H9 (cell line): ENCODE measurements at regions not wholly inside any gene's neighbourhood (a gene's known extent, or its start where the extent isn't known, plus 50 kb on each side); places are given as distances from the start of the nearest gene placed in this dataset.
"Not testable (repeated sequence)": the region's sequence is repeated elsewhere in the genome, so short reads cannot be mapped to it uniquely, and the experiment has no call there.

Experiments
- DNase-seq: peaks from one replicate; pipeline ENCODE4 v3.0.0-alpha.2; 2017
- H2AFZ ChIP-seq: one replicate; pipeline ENCODE4 v1.6.1; 2013; ENCODE audit warnings: mild to moderate bottlenecking, low read length, control low read depth, moderate library complexity
- H2AK5ac ChIP-seq: 2 replicates; pipeline ENCODE4 v1.6.1; 2013; ENCODE audit warnings: low read length, control low read depth, mixed read lengths; ENCODE audit not compliant: insufficient read length
- H2BK120ac ChIP-seq: one replicate; pipeline ENCODE4 v1.6.1; 2013; ENCODE audit warnings: low read depth, mild to moderate bottlenecking, low read length, control low read depth, inconsistent platforms; ENCODE audit not compliant: poor library complexity, severe bottlenecking
- H2BK12ac ChIP-seq: 2 replicates; pipeline ENCODE4 v1.6.1; 2013; ENCODE audit warnings: low read length, control low read depth, mixed read lengths, low read depth; ENCODE audit not compliant: insufficient read length
- H2BK15ac ChIP-seq: 2 replicates; pipeline ENCODE4 v1.6.1; 2013; ENCODE audit warnings: low read depth, low read length, control low read depth
- H2BK20ac ChIP-seq: one replicate; pipeline ENCODE4 v1.6.1; 2013; ENCODE audit warnings: low read depth, mild to moderate bottlenecking, low read length, control low read depth, inconsistent platforms; ENCODE audit not compliant: poor library complexity, severe bottlenecking
- H2BK5ac ChIP-seq: 2 replicates; pipeline ENCODE4 v1.6.1; 2013; ENCODE audit warnings: low read length, control low read depth, mixed read lengths; ENCODE audit not compliant: insufficient read length
- H3K14ac ChIP-seq: 2 replicates; pipeline ENCODE4 v1.6.1; 2013; ENCODE audit warnings: low read length, control low read depth; ENCODE audit not compliant: insufficient read depth
- H3K18ac ChIP-seq: 2 replicates; pipeline ENCODE4 v1.6.1; 2013; ENCODE audit warnings: low read depth, mild to moderate bottlenecking, mixed read lengths, low read length, control low read depth; ENCODE audit not compliant: insufficient read length
- H3K23ac ChIP-seq: 2 replicates; pipeline ENCODE4 v1.6.1; 2013; ENCODE audit warnings: low read length, control low read depth, mixed read lengths, low read depth; ENCODE audit not compliant: insufficient read length
- H3K23me2 ChIP-seq: 2 replicates; pipeline ENCODE4 v1.6.1; 2013; ENCODE audit warnings: low read depth, mild to moderate bottlenecking, mixed read lengths, low read length, control low read depth; ENCODE audit not compliant: insufficient read length, poor library complexity, severe bottlenecking
- H3K27ac ChIP-seq: 2 replicates; pipeline ENCODE4 v1.5.1; 2013; ENCODE audit warnings: low read length, control low read depth, mixed read lengths, low read depth; ENCODE audit not compliant: insufficient read length
- H3K27me3 ChIP-seq: 2 replicates; pipeline ENCODE4 v1.6.1; 2013; ENCODE audit warnings: low read length, control low read depth, inconsistent platforms; ENCODE audit not compliant: insufficient read depth
- H3K4ac ChIP-seq: 2 replicates; pipeline ENCODE4 v1.6.1; 2013; ENCODE audit warnings: low read depth, mild to moderate bottlenecking, control low read depth, inconsistent platforms, low read length, moderate library complexity
- H3K4me1 ChIP-seq: 2 replicates; pipeline ENCODE4 v1.6.1; 2013; ENCODE audit warnings: low read length, control low read depth, inconsistent platforms; ENCODE audit not compliant: insufficient read depth
- H3K4me2 ChIP-seq: 2 replicates; pipeline ENCODE4 v1.6.1; 2013; ENCODE audit warnings: low read length, control low read depth, mixed read lengths; ENCODE audit not compliant: insufficient read length, insufficient read depth
- H3K56ac ChIP-seq: 2 replicates; pipeline ENCODE4 v1.6.1; 2013; ENCODE audit warnings: low read depth, mild to moderate bottlenecking, mixed read lengths, low read length, control low read depth; ENCODE audit not compliant: insufficient read length
- H3K79me1 ChIP-seq: 2 replicates; pipeline ENCODE4 v1.6.1; 2013; ENCODE audit warnings: low read depth, mild to moderate bottlenecking, moderate library complexity, low read length, control low read depth, inconsistent platforms; ENCODE audit not compliant: insufficient read depth, poor library complexity, severe bottlenecking
- H3K79me2 ChIP-seq: 2 replicates; pipeline ENCODE4 v1.6.1; 2013; ENCODE audit warnings: low read length, control low read depth, inconsistent platforms; ENCODE audit not compliant: insufficient read depth
- H3K9ac ChIP-seq: 2 replicates; pipeline ENCODE4 v1.6.1; 2013; ENCODE audit warnings: low read length, control low read depth, mixed read lengths; ENCODE audit not compliant: insufficient read length; ENCODE audit errors: extremely low read depth
- H3K9me3 ChIP-seq: one replicate; pipeline ENCODE4 v1.6.1; 2013; ENCODE audit warnings: low read depth, low read length, inconsistent platforms; ENCODE audit not compliant: control insufficient read depth
- H3T11ph ChIP-seq: one replicate; pipeline ENCODE4 v1.6.1; 2013; ENCODE audit warnings: mild to moderate bottlenecking, low read length, control low read depth, inconsistent platforms
- H4K20me1 ChIP-seq: one replicate; pipeline ENCODE4 v1.6.1; 2013; ENCODE audit not compliant: control insufficient read depth, insufficient read length, insufficient read depth
- H4K5ac ChIP-seq: 2 replicates; pipeline ENCODE4 v1.6.1; 2013; ENCODE audit warnings: low read depth, mild to moderate bottlenecking, mixed read lengths, low read length, control low read depth; ENCODE audit not compliant: insufficient read length
- H4K8ac ChIP-seq: replicated peaks from 2 replicates; pipeline ENCODE4 v1.6.1; 2013; ENCODE audit warnings: low read length, control low read depth, mixed read lengths, low read depth; ENCODE audit not compliant: insufficient read length
- H4K91ac ChIP-seq: 2 replicates; pipeline ENCODE4 v1.6.1; 2013; ENCODE audit warnings: low read depth, mild to moderate bottlenecking, moderate library complexity, mixed read lengths, low read length, control low read depth; ENCODE audit not compliant: insufficient read length
- H3K27ac Mint-ChIP-seq, 3 experiments: 2 replicates in 2 of 3; 3 replicates in 1 of 3; pipeline ENCODE4 v1.8.0; 2020 to 2021; ENCODE audit warnings: mixed read lengths in 3 of 3, mild to moderate bottlenecking in 1 of 3, moderate library complexity in 1 of 3
- H3K27me3 Mint-ChIP-seq: 2 replicates; pipeline ENCODE4 v1.8.0; 2021; ENCODE audit warnings: low read depth, mild to moderate bottlenecking, moderate library complexity, mixed read lengths
- H3K36me3 Mint-ChIP-seq, 3 experiments: 2 replicates in 2 of 3; 3 replicates in 1 of 3; pipeline ENCODE4 v1.8.0; 2020 to 2021; ENCODE audit warnings: low read depth in 3 of 3, mixed read lengths in 3 of 3; ENCODE audit not compliant: insufficient read depth in 1 of 3
- H3K4me1 Mint-ChIP-seq, 2 experiments: 2 replicates each; pipeline ENCODE4 v1.8.0; 2020; ENCODE audit warnings: mixed read lengths in 2 of 2
- H3K4me3 Mint-ChIP-seq, 2 experiments: 2 replicates in 1 of 2; 3 replicates in 1 of 2; pipeline ENCODE4 v1.8.0; 2020 to 2021; ENCODE audit warnings: mild to moderate bottlenecking in 2 of 2, mixed read lengths in 2 of 2, moderate library complexity in 1 of 2
- H3K9me3 Mint-ChIP-seq, 2 experiments: 2 replicates in 1 of 2; 3 replicates in 1 of 2; pipeline ENCODE4 v1.8.0; 2020; ENCODE audit warnings: mild to moderate bottlenecking in 2 of 2, mixed read lengths in 2 of 2, moderate library complexity in 1 of 2
- WGBS: extraction: QIAGEN DNeasy Blood & Tissue Kit; methylation state at CpG from one replicate; pipeline ENCODE4 v1.1.7; 2013; ENCODE audit warnings: missing lambda C conversion rate, low lambda C conversion rate, mixed read lengths; ENCODE audit not compliant: insufficient read length; ENCODE audit errors: extremely low coverage; 5-methylcytosine and 5-hydroxymethylcytosine counted together

DNA sequence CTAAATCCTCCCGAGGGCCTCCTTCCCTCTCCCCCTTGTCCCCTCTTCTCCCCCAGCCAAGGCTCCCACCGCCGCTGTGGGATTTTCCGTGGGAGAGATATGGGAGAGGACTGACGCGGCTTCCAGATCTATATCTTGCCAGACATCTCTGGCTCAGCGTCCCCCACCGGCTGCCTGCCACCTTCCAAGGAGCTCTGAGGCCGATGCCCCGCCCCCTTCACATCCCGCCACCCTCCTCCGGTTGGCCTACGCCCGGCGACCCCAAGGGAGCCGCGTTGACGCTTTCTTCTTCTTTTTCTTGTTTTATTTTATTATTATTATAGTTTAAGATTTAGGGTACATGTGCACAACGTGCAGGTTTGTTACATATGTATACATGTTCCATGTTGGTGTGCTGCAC, 352.2 kb upstream of the DEFB115 start:
- H3K9me3 ChIP-seq = peaks cover 26% of the 10 kb centered on the region
- H3K27ac Mint-ChIP-seq, DNase-seq: not testable (repeated sequence)

More for the DNA sequence above, 352.2 kb upstream of the DEFB115 start:
- H3K9ac ChIP-seq, H3K4me2 ChIP-seq, H3K23me2 ChIP-seq, H3K27me3 ChIP-seq, H4K5ac ChIP-seq, H3K79me1 ChIP-seq, H3K27ac ChIP-seq, H3K14ac ChIP-seq, H4K91ac ChIP-seq, H3K23ac ChIP-seq, H3K4me3 Mint-ChIP-seq, H2BK20ac ChIP-seq, H2AK5ac ChIP-seq, H3K56ac ChIP-seq, H2BK120ac ChIP-seq, H4K8ac ChIP-seq, H3T11ph ChIP-seq, H2BK15ac ChIP-seq, H4K20me1 ChIP-seq, H2BK12ac ChIP-seq, H2AFZ ChIP-seq, H3K18ac ChIP-seq, H2BK5ac ChIP-seq, H3K79me2 ChIP-seq, H3K27me3 Mint-ChIP-seq, H3K4ac ChIP-seq, H3K4me1 Mint-ChIP-seq, H3K4me1 ChIP-seq: not testable (repeated sequence)
- peaks cover 25 to 33% (median 29%) of the 10 kb centered on the region in 3 experiments; a peak in 6 of 7 replicates for H3K36me3 Mint-ChIP-seq
- no CpG with 5 or more reads among the region's 19 CpGs for WGBS
- H3K9me3 Mint-ChIP-seq = peaks cover 89% of the 10 kb centered on the region in 2 experiments
